SIG-M5 (cell line): ENCODE measurements at regions not wholly inside any gene's neighbourhood (a gene's known extent, or its start where the extent isn't known, plus 50 kb on each side); places are given as distances from the start of the nearest gene placed in this dataset.

ENCODE experiments used
- DNase-seq: peaks from one replicate; lab custom pipeline; 2025; lab: John Stamatoyannopoulos, UW

DNA sequence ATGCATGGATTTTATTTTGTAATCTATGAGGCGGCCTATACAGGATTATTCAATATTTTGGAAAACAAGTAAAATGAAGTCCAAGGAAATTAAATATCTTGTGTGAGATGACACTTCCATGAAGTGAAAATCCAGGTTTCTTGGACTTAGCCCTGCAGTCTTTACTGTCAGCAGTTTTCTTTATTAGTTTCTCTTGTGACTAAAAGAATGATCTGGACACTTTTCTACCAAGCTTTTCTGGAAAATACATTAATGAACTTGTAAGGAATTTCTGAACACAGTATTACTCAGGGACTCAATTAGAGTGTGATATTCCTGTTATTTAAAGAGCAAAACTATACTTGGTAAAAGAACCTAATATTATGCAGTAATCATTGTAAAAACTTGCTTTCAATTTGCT, 610.4 kb upstream of the SLC8A1 start:
- no peak for DNase-seq

DNA sequence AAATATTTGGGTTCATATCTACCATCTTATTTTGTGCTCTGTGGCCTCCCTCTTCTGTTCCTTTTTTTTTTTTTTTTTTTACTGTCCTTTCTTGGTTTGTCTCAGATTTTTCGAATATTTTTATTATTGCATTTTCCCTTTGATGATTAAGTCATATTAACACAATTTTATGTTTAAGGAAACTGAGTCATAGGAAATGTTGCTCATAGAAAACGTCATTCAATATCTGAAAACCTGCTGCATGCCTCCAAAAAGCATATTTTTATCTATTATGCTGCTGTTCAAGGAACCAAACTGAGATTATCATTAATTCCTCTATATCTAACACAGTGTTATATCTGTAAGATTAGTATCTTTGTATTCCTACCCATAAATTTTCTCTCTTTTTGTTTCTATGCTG, 614.3 kb upstream of the SLC8A1 start:
- no peak for DNase-seq

DNA sequence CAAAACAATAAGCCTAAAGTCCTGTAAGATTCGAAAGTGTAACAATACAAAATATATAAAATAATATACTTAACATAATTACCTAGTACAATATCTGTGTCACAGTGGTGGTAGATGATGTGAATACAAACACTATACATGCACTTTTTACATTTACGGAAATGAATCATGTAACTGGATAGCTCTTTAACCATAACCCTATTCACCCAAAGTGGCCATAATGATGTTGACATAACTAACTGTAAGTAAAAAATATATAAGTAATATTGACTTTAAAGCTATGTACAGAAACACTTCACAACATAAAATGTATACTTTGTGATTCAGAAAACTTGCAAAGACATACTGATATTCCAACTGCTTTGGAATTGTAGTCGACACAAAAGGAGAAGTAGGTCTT, 616.9 kb upstream of the SLC8A1 start:
- no peak for DNase-seq

GRCh38 chr2:41078341-41078740, 626.5 kb upstream of the SLC8A1 start:
- no peak for DNase-seq

- DNase-seq = no peak
These were observed 627.1 kb upstream of the SLC8A1 start for GRCh38 chr2:41079011-41079410.

DNA sequence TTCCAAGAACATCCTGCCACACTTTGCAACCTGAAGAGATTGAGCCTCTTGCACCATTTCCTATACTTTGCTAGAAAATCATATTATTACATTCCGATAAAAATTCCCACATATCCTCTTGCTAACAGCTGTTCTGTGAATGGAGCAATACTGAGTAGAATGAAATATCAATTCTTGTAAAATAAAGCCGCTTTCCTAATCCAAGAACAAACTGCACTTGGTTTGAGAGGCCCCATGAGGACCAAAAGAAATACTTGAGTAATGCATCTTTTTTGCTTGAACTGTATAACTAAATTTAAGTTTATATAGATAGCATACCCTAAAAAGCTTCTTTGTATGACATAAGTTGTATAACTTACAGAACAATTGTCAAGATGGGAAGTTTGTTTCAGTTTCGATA, 632.4 kb upstream of the SLC8A1 start:
- DNase-seq = no peak

DNA sequence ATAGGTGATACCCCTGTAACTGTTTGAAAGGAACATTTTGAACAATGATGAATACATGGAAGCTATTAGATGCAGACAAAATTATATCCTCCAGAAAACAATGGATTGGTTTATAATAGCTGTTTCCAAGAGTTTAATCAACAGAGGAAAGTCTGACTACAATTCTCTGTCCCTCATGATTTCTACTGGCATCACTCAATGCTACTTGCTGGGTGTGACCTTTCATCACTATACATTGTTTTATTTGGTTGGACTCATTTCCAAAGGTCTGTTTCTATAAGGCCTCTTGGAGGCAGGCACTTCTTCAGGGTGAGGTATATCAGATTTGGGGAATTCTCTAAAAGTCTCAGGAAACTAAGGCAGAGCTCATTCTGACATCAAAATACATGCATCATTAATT, 636.1 kb upstream of the SLC8A1 start:
- DNase-seq = no peak

DNA sequence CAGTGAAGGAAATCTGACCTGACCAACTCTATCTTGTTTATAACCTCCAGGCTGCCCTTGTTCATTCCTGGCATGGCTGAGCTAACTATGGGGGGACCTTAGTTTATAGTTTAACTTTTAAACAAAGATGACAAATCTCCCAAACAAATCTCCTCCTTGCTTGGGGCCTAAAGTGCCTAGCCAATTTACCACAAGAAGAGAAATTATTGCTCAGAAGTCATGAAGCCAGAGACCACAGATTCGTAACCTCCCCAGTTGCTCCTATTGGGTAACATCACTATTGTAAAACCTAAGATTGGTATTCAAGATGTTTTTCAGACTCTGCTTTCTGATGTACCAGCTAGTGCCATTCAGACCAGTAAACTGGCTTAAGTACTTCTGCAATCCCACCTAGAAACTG, 649.4 kb upstream of the SLC8A1 start:
- no peak for DNase-seq

DNA sequence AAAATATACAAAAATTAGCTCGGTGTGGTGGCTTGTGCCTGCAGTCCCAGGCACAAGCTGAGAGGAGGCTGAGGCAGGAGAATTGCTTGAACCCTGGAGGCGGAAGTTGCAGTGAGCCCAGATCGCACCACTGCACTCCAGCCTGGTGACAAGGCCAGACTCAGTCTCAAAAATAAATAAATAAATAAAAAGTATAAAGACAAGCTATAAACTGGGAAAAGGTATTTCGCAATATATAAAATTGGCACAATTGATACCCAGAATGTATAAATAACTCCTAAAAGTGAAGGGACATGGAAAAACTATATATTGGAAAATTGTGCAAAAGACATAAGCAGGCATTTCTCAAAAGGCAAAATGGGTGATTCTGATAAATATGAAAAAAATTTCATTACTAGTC, 657.9 kb upstream of the SLC8A1 start:
- DNase-seq = no peak

DNA sequence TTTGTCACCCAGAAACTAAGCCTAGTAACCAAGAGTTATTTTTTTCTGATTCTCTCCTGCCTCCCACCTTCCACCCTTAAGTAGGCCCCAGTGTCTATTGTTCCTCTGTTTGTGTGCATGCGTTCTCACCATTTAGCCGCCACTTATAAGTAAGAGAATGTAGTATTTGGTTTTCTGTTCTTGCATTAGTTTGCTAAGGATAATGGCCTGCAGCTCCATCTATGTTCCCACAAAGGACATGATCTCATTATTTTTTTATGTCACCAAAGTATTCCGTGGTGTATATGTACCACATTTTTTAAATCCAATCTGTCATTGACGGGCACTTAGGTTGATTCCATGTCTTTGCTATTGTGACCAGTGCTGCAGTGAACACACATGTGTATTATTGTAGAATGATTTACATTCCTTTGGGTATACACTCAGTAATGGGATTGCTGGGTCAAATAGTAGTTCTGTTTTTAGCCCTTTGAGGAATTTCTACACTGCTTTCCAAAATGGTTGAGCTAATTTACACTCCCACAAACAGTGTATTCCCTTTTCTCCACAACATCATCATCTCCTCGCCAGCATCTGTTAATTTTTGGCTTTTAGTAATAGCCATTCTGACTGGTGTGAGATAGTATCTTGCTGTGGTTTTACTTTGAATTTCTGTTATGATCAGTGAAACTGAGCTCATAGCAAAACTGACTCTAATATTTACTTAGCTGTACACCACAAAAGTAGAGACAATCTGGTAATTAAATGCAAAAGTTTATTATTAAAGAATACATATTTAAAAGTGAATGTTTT, 660.1 kb upstream of the SLC8A1 start:
- no peak for DNase-seq

GRCh38 chr2:41116106-41116797, 664.4 kb upstream of the SLC8A1 start:
- no peak for DNase-seq

DNA sequence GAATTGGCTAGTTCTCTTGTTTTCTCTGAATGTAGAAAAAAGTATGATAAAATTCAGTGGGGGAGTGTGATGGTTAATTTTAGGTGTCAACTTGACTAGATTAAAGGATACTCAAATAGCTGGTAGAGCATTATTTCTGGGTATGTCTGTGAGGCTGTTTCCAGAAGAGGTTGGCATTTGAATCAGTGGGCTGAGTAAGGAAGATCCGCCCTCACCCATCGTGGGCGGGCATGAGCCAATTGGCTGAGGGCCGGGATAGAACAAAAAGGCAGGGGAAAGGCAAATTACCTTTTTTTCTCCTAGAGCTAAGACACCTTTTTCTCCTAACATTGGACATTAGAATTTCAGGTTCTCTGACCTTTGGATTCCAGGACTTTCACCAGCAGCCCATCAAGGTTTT, 667.6 kb upstream of the SLC8A1 start:
- no peak for DNase-seq

GRCh38 chr2:41123341-41123740, 671.5 kb upstream of the SLC8A1 start:
- no peak for DNase-seq

- no peak for DNase-seq
These were observed 675.5 kb upstream of the SLC8A1 start for GRCh38 chr2:41127351-41127750.

GRCh38 chr2:41129988-41130387, 678.1 kb upstream of the SLC8A1 start:
- no peak for DNase-seq

DNA sequence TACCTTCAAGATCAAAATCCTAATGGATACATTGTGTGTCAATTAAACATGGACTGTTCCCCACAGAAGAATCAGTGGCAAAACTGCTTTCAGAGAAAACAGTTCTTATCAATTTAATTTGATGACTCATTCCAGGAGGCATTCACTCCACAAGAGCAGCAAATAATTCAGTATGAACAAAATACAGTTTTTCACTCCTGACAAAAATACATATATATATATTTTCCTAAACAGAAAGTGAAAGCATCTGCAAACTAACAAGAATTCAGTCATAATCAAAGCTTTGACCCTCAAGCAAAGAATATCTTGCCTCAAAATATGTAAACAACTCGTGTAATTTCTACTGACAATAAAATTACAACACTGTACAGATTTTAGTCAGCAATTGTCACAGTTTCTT, 685.1 kb upstream of the SLC8A1 start:
- no peak for DNase-seq

DNA sequence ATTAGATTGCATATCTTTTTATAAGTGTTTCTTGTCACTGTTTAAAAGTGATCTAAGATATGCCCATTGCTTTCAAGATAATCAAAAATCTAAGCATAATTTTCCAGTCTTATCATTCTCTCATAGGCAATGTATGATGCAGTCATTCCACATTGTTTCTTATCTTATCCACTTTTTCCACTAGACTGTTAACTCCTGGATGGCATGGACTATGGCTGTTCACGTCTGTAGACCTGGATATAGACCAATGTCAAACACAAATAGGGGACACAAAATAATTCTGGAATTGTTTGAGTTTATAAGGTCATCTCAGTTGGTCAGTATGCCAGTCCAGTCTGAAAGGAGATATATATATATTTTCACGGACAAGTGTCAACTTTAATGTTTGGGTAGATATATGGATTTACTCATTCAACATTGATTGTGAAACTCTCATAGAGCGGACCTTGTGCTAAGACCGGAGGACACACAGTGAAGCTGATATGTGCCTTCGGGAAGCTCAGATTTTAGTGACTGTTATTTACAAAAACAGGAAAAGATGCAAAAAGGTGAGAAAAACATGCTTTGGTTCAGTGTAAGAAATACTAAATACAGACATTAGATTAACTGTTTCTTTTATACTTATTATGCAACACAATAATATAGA, 689.4 kb upstream of the SLC8A1 start:
- DNase-seq = no peak

DNA sequence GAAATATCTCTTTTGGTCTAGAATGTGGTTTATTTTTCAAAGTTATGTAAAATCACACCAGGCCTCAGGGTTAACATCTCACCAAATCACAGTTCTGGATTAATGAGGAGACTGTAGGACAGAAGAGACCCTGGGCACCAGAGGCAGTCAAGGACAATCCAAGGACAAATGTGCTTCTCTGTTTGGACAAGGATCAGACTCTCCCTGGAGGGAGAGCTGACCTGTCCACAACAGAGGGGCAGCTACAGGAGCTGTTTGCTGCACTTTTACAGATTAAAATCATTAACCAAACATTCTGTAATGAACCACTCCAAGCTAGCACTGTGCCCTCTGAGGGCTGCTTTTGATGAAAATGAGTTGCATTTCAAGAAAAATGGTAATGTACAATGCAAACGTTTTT, 690.6 kb upstream of the SLC8A1 start:
- DNase-seq = no peak

DNA sequence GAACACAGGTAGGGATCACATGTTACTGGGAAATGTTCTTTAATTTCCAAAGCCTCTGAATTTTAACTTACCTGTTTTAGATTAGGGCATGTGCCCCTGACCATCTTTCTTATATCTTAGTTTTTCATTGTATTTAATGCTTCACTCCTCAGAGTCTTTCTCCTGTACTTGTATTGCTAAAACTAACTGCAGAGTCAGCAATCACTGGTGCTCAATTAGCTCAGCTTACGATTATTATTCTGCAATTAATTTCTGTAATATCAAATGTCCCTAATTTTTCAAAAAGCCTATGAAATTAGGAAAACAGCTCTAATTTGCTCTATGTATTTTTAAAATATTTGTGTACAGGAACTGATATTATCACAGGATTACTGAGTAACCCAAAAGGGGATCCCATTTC, 693.2 kb upstream of the SLC8A1 start:
- no peak for DNase-seq

- DNase-seq = no peak
These were observed 697.2 kb upstream of the SLC8A1 start for GRCh38 chr2:41149054-41149453.

DNA sequence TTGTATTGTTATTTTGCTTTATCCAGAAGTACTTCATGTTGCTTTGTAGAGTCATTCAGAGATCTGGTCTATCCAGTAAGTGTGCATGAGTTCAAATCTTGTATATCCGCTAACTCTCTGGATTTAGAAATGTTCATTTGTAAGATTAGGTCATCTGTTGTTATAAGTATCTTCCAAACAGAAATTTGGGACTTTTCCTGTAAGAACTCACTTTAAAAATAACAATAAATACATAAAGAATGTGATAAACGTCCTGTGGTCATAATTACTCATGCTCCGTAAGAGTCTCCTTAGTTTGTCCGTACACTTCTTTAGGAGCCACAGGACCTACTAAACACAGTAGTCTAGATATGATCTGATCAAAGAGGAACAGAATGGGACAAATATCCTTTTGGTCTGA, 699.9 kb upstream of the SLC8A1 start:
- no peak for DNase-seq

- no peak for DNase-seq
These were observed 700.4 kb upstream of the SLC8A1 start for GRCh38 chr2:41152318-41152717.

DNA sequence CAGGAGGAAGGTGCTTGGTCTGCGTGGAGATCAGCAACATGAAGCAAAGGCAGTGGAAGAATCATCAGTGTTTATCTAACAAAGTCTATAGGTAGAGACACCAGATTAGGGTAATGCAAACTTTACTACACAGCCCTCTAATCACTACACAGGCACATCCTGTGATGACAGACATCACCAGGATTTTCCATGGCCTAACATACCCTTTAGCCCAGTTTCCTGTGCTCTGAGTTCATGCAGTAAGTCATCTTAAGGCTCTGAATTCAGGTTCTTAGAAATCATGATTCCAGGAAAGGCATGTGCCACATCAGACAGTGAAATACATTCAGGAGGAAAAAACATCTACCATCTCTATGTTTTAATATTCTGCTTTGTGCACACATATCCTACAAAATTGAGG, 708.5 kb upstream of the SLC8A1 start:
- no peak for DNase-seq
